ENCODE measurements at regions not wholly inside any gene's neighbourhood (a gene's known extent, or its start where the extent isn't known, plus 50 kb on each side); places are given as distances from the start of the nearest gene placed in this dataset.

- TF ChIP-seq, protein P1, sequence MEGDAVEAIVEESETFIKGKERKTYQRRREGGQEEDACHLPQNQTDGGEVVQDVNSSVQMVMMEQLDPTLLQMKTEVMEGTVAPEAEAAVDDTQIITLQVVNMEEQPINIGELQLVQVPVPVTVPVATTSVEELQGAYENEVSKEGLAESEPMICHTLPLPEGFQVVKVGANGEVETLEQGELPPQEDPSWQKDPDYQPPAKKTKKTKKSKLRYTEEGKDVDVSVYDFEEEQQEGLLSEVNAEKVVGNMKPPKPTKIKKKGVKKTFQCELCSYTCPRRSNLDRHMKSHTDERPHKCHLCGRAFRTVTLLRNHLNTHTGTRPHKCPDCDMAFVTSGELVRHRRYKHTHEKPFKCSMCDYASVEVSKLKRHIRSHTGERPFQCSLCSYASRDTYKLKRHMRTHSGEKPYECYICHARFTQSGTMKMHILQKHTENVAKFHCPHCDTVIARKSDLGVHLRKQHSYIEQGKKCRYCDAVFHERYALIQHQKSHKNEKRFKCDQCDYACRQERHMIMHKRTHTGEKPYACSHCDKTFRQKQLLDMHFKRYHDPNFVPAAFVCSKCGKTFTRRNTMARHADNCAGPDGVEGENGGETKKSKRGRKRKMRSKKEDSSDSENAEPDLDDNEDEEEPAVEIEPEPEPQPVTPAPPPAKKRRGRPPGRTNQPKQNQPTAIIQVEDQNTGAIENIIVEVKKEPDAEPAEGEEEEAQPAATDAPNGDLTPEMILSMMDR (IDR thresholded peaks at IDR 0.05): no peak
- no peak for TF ChIP-seq POLR2A (IDR thresholded peaks at IDR 0.05)
These were observed 206.5 kb upstream of the GOT2 start for GRCh38 chr16:58940609-58941008.

All from testis (tissue), 2 donors.